ENCODE measurements at regions not wholly inside any gene's neighbourhood (a gene's known extent, or its start where the extent isn't known, plus 50 kb on each side); places are given as distances from the start of the nearest gene placed in this dataset.
"Not testable (repeated sequence)": the region's sequence is repeated elsewhere in the genome, so short reads cannot be mapped to it uniquely, and the experiment has no call there.

DNA sequence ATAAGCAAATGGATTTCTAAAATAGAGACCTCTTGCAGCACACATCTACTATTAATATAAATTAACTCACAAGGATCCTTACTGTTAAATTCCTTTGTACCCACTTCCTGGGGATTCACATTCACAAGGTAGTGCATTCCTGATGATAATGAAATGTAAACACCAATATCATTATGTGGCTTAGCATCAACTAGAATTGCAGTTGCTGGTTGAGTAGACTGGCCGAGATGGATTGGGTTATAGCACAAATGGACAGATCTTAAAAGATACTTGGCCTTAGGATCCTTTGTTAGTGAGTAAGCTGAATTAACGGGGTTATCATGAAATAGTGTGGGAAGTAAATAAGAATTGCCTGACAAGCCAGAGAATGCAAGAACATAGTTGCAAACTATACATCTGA, 369.1 kb downstream of the AEBP2 start:
- whole genome bisulfite sequencing, 2 donors: 87 to 90% methylated on average over 2 of the region's 2 CpGs
- H3K9me3 ChIP-seq: peaks cover 0 to 3% (median 0%) of the 10 kb centered on the region in 4 donors

DNA sequence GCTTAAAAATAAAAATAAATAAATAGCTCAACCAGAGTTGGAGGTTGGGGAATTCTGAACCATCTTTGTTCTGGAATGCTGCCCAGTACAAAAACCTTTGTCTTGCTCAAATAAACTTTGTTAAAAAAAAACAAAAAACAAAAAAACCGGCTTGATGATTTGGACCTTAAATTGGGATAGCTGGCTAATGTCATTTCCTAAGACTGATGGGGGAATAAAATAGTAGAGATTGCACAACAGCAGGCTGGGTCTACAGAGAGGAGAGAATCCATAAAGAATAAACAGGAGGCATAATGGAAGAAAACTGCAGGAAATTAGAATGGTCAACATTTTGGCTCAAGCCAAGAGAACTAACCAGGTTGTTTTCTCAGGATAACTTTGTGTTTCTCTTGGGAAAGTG, 370.9 kb downstream of the AEBP2 start:
- Histone ChIP-seq H3K9me3 (peaks cover 0 to 3% (median 0%) of the 10 kb centered on the region in 4 donors), H3K27me3 (no peaks in the 10 kb centered on the region), H3K27ac (no peak overlapping the region), H3K4me1 (no peaks in the 10 kb centered on the region), H3K4me3 (no peak overlapping the region), H3K36me3 (no peaks in the 10 kb centered on the region)
- no peak for DNase-seq
- intact Hi-C loops (cut with DNase I): no loop called here
- 58 to 73% methylated on average over 1 of the region's 1 CpG for WGBS, 2 donors
- TF ChIP-seq, protein P1, sequence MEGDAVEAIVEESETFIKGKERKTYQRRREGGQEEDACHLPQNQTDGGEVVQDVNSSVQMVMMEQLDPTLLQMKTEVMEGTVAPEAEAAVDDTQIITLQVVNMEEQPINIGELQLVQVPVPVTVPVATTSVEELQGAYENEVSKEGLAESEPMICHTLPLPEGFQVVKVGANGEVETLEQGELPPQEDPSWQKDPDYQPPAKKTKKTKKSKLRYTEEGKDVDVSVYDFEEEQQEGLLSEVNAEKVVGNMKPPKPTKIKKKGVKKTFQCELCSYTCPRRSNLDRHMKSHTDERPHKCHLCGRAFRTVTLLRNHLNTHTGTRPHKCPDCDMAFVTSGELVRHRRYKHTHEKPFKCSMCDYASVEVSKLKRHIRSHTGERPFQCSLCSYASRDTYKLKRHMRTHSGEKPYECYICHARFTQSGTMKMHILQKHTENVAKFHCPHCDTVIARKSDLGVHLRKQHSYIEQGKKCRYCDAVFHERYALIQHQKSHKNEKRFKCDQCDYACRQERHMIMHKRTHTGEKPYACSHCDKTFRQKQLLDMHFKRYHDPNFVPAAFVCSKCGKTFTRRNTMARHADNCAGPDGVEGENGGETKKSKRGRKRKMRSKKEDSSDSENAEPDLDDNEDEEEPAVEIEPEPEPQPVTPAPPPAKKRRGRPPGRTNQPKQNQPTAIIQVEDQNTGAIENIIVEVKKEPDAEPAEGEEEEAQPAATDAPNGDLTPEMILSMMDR (IDR thresholded peaks at IDR 0.05): no peak
- TF ChIP-seq EP300 (IDR thresholded peaks at IDR 0.05) (no peak), POLR2AphosphoS5 (IDR thresholded peaks at IDR 0.05) (no peak), POLR2A (IDR thresholded peaks at IDR 0.05) (no peak)

More for the DNA sequence above, 369.1 kb downstream of the AEBP2 start:
- H3K27ac ChIP-seq: no peak overlapping the region
- H3K27me3 ChIP-seq: no peaks in the 10 kb centered on the region
- no peaks in the 10 kb centered on the region for H3K4me1 ChIP-seq
- no peak for DNase-seq
- H3K4me3 ChIP-seq: no peak overlapping the region
- intact Hi-C loops (cut with DNase I): no loop called here
- TF ChIP-seq POLR2AphosphoS5 (IDR thresholded peaks at IDR 0.05) (no peak), POLR2A (IDR thresholded peaks at IDR 0.05) (no peak), EP300 (IDR thresholded peaks at IDR 0.05) (no peak)
- TF ChIP-seq, protein P1 (IDR thresholded peaks at IDR 0.05): no peak
- H3K36me3 ChIP-seq: no peaks in the 10 kb centered on the region

DNA sequence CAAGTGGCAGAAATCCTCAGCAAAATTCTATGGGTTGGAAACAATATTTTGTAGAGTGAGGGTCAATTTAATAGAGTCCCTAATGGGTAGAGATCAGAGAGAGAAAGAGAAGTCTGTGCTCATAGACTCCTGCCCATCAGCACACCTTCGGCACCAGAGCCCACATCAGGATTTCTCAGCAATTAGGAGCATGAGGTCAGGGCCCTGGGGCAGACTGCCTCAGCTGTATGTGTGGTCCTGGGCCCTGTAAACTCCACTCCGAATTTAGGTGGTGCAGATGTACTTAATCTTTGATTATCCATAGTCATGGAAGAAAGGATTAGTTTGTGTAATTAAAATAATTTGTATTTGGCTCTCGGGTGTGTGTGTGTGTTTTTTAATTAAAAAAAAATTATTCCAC, 372.6 kb downstream of the AEBP2 start:
- peaks cover 0 to 3% (median 0%) of the 10 kb centered on the region in 4 donors for H3K9me3 ChIP-seq
- H3K27ac ChIP-seq: no peak overlapping the region
- H3K4me1 ChIP-seq: no peaks in the 10 kb centered on the region
- no peak for DNase-seq
- no peak overlapping the region for H3K4me3 ChIP-seq
- WGBS, 2 donors: 79 to 83% methylated on average over 3 of the region's 3 CpGs
- H3K27me3 ChIP-seq: no peaks in the 10 kb centered on the region
- TF ChIP-seq POLR2A (IDR thresholded peaks at IDR 0.05): no peak
- TF ChIP-seq, protein P1 (IDR thresholded peaks at IDR 0.05): no peak
- no peak for TF ChIP-seq EP300 (IDR thresholded peaks at IDR 0.05)
- no peak for TF ChIP-seq POLR2AphosphoS5 (IDR thresholded peaks at IDR 0.05)
- no peaks in the 10 kb centered on the region for H3K36me3 ChIP-seq
- intact Hi-C loops (cut with DNase I): no loop called here

DNA sequence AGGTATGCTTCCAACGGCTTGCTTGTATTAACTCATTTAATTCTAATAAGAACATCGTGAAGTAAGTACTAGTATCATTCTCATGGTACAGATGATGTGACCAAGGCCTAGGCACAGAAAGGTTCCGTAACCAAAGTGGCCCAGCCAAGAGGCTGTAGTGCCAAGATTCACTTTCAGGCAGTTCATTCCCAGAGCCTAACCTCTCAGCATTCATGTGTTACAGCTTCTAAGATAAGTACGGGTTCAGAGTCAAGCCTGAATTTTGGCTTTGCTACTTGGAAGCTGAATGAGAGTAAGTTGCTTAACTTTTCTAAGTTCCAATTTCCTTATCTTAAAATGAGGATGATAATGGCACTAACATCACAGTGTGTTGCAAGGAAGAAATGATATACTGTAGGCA, 379.9 kb downstream of the AEBP2 start:
- TF ChIP-seq EP300 (IDR thresholded peaks at IDR 0.05) (no peak), POLR2A (IDR thresholded peaks at IDR 0.05) (no peak), POLR2AphosphoS5 (IDR thresholded peaks at IDR 0.05) (no peak)
- TF ChIP-seq, protein P1 (IDR thresholded peaks at IDR 0.05): no peak
- Histone ChIP-seq H3K4me3 (no peak overlapping the region), H3K27ac (no peak overlapping the region)

DNA sequence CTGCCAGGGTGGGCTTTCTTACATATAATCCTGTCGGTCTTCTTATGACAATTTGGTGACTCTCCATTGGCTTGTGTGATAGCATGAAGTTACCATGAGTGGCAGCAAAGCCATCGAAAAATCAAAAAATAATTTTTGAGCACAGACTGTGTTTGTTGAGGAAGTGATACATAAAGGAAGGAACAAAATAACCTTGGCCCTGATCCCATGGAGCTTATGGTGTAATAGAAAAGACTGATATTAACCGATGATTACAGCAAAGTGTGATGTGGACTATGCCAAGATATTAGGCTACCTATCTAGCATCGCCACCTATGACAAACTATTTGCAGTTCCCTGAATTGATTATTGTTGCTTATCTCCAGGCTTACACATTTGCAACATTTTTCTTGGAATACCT, 383.2 kb downstream of the AEBP2 start:
- TF ChIP-seq POLR2A (IDR thresholded peaks at IDR 0.05) (no peak), POLR2AphosphoS5 (IDR thresholded peaks at IDR 0.05) (no peak), EP300 (IDR thresholded peaks at IDR 0.05) (no peak)
- TF ChIP-seq, protein P1 (IDR thresholded peaks at IDR 0.05): no peak
- H3K27me3 ChIP-seq: no peaks in the 10 kb centered on the region
- no peak overlapping the region for H3K27ac ChIP-seq
- 94 to 95% methylated on average over 4 of the region's 4 CpGs for WGBS, 2 donors
- H3K4me1 ChIP-seq: no peaks in the 10 kb centered on the region
- H3K4me3 ChIP-seq: no peak overlapping the region
- intact Hi-C loops (cut with DNase I): no loop called here
- H3K9me3 ChIP-seq: no peaks in the 10 kb centered on the region
- H3K36me3 ChIP-seq: no peaks in the 10 kb centered on the region
- no peak for DNase-seq

More for the DNA sequence above, 379.9 kb downstream of the AEBP2 start:
- no peaks in the 10 kb centered on the region for H3K36me3 ChIP-seq
- no peak for DNase-seq
- H3K9me3 ChIP-seq: no peaks in the 10 kb centered on the region
- 68 to 83% methylated on average over 4 of the region's 4 CpGs for WGBS, 2 donors
- no peaks in the 10 kb centered on the region for H3K27me3 ChIP-seq
- H3K4me1 ChIP-seq: no peaks in the 10 kb centered on the region
- intact Hi-C loops (cut with DNase I): no loop called here

DNA sequence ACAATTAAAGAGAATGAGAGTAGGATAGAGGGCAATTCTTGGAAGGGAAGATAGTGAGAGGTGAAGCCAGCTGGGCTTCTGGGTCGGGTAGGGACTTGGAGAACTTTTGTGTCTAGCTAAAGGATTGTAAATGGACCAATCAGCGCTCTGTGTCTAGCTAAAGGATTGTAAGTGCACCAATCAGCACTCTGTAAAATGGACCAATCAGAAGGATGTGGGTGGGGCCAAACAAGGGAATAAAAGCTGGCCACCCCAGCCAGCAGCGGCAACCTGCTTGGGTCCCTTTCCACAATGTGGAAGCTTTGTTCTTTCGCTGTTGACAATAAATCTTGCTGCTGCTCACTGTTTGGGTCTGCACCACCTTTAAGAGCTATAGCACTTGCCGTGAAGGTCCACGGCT, 384.0 kb downstream of the AEBP2 start:
- H3K27me3 ChIP-seq; DNase-seq; H3K4me1 ChIP-seq; intact Hi-C loops (cut with DNase I); H3K4me3 ChIP-seq; H3K9me3 ChIP-seq; H3K27ac ChIP-seq; H3K36me3 ChIP-seq: not testable (repeated sequence)
- 79 to 83% methylated on average over 6 of the region's 6 CpGs for WGBS, 2 donors

Measured in sigmoid colon (tissue), 6 donors.